GM12892 (cell line): ENCODE measurements at regions not wholly inside any gene's neighbourhood (a gene's known extent, or its start where the extent isn't known, plus 50 kb on each side); places are given as distances from the start of the nearest gene placed in this dataset.

Experiments
- POLR2A ChIP-seq: IDR thresholded peaks from 2 replicates; pipeline ENCODE4 v1.6.1; 2011; ENCODE audit warnings: low read depth, low read length, control low read depth
- POLR2AphosphoS5 ChIP-seq: IDR thresholded peaks from 2 replicates; pipeline ENCODE4 v1.6.1; 2011; ENCODE audit warnings: low read depth, low read length, control low read depth
- TAF1 ChIP-seq: IDR thresholded peaks from 2 replicates; pipeline ENCODE4 v1.6.1; 2011; ENCODE audit warnings: low read depth, mild to moderate bottlenecking, control low read depth, low read length, borderline replicate concordance

DNA sequence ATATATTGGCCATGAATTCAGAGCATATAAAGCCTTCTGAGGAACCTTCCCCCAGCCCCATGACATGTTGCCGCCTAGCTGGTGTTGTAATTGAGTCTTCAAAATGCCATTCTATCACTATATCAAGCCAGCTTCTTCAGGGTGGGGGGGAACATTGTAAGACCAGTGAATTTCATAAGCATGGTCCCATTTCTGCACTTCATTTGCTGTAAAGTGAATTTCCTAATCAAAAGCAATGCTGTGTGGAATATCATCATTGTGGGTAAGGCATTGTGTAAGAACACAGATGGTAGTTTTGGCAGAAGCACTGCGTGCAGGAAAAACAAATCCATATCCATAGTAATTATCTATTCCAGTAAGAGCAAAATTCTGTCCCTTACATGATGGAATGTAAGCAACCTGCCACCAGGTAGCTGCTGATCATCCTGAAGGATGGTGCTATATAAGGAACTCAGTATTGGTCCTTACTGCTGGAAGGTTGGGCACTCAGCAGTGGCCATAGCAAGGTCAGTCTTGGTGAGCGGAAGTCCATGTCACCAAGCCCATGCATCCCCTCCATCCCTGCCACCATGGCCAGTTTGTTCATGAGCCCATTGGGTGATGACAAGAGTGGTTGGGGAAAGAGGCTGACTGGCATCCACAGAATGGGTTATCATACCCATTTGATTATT lies 159.4 kb downstream of the COPS8 start:
- no peak for TF ChIP-seq TAF1
- TF ChIP-seq POLR2A, result no peak
- TF ChIP-seq POLR2AphosphoS5, result no peak
